ENCODE measurements at regions not wholly inside any gene's neighbourhood (a gene's known extent, or its start where the extent isn't known, plus 50 kb on each side); places are given as distances from the start of the nearest gene placed in this dataset.

DNA sequence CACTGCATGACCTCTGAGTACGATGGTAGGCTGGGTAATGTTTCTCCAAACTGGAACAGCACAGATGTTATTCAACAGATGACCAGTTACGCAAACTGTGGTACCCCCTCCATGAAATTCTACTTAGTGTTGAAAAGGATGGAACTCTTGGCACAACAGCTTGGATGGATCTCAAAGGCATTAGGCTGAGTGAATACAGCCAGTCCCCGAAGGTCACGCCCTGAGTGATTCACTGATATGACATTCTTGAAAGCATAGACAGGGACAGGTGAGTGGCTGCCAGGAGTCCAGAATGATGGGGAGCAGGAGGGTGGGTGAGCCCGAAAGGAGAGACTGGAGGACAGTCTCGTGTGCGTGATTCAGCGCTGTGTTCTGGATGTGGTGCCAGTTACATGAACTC is 187.5 kb upstream of the TMEM132C start:
- no peak for DNase-seq
- Histone ChIP-seq H3K36me3 (ENCODE audit: insufficient read depth, low read length) (no peaks in the 10 kb centered on the region), H2AFZ (ENCODE audit: low read length) (no peak overlapping the region), H3K4me3 (ENCODE audit: low read length) (no peak overlapping the region), H3K9me3 (ENCODE audit: low read length) (no peaks in the 10 kb centered on the region), H3K27ac (ENCODE audit: low read length) (no peak overlapping the region), H4K20me1 (ENCODE audit: insufficient read depth, low read depth, low read length) (no peaks in the 10 kb centered on the region), H3K4me2 (ENCODE audit: low read depth, low read length, poor library complexity, severe bottlenecking) (no peak overlapping the region), H3K79me2 (ENCODE audit: low read length) (no peaks in the 10 kb centered on the region), H3K27me3 (ENCODE audit: low read length) (peaks cover 2% of the 10 kb centered on the region; the same call in 1 of the 2 replicates), H3K9me2 (replicated peaks; ENCODE audit: insufficient read depth, low read length) (no peaks in the 10 kb centered on the region), H3K4me1 (ENCODE audit: low read length) (no peaks in the 10 kb centered on the region), H3K9ac (ENCODE audit: low read length) (no peak overlapping the region)

- no peaks in the 10 kb centered on the region for H4K20me1 ChIP-seq (ENCODE audit: insufficient read depth, low read depth, low read length)
- no peaks in the 10 kb centered on the region for H3K36me3 ChIP-seq (ENCODE audit: insufficient read depth, low read length)
- H3K27me3 ChIP-seq (ENCODE audit: low read length): 0 out of 2 replicates have a peak, but pooled peaks cover 1% of the 10 kb centered on the region
- H3K9me2 ChIP-seq (replicated peaks; ENCODE audit: insufficient read depth, low read length): no peaks in the 10 kb centered on the region
- H3K4me3 ChIP-seq (ENCODE audit: low read length): no peak overlapping the region
- no peaks in the 10 kb centered on the region for H3K79me2 ChIP-seq (ENCODE audit: low read length)
- no peaks in the 10 kb centered on the region for H3K9me3 ChIP-seq (ENCODE audit: low read length)
- H3K4me2 ChIP-seq (ENCODE audit: low read depth, low read length, poor library complexity, severe bottlenecking): no peak overlapping the region
- H3K27ac ChIP-seq (ENCODE audit: low read length): no peak overlapping the region
- H3K9ac ChIP-seq (ENCODE audit: low read length): no peak overlapping the region
- H2AFZ ChIP-seq (ENCODE audit: low read length): no peak overlapping the region
- no peak for DNase-seq
- no peaks in the 10 kb centered on the region for H3K4me1 ChIP-seq (ENCODE audit: low read length)
Observed at GRCh38 chr12:128083132-128083729, 183.7 kb upstream of the TMEM132C start.

DNA sequence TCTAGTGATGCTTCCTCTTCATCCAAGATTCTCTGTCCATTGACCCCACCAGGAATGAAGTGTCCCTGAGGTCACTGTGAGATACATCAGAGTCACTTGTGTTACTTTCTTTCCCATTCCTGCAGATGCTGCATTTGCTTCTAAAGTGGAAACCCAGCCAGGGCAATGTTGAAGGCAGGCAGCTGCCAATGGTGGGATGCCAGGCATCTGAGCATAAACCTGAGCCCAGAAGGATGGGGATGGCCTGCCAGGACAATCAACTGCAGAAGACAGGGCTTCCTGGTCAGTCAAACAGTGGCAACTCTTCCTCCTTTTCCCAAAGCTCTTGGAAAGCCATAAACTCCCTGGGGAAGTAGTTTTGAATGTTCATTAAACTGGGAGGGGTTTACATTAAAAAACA is 178.0 kb upstream of the TMEM132C start:
- H3K27ac ChIP-seq (ENCODE audit: low read length): no peak overlapping the region
- no peak overlapping the region for H3K4me2 ChIP-seq (ENCODE audit: low read depth, low read length, poor library complexity, severe bottlenecking)
- H3K4me3 ChIP-seq (ENCODE audit: low read length): no peak overlapping the region
- no peaks in the 10 kb centered on the region for H3K9me2 ChIP-seq (replicated peaks; ENCODE audit: insufficient read depth, low read length)
- no peaks in the 10 kb centered on the region for H3K36me3 ChIP-seq (ENCODE audit: insufficient read depth, low read length)
- no peak overlapping the region for H3K9ac ChIP-seq (ENCODE audit: low read length)
- no peaks in the 10 kb centered on the region for H3K9me3 ChIP-seq (ENCODE audit: low read length)
- H3K4me1 ChIP-seq (ENCODE audit: low read length): peaks cover 12% of the 10 kb centered on the region
- DNase-seq: no peak
- no peaks in the 10 kb centered on the region for H3K27me3 ChIP-seq (ENCODE audit: low read length)
- no peak overlapping the region for H2AFZ ChIP-seq (ENCODE audit: low read length)
- H4K20me1 ChIP-seq (ENCODE audit: insufficient read depth, low read depth, low read length): no peaks in the 10 kb centered on the region
- no peaks in the 10 kb centered on the region for H3K79me2 ChIP-seq (ENCODE audit: low read length)

DNA sequence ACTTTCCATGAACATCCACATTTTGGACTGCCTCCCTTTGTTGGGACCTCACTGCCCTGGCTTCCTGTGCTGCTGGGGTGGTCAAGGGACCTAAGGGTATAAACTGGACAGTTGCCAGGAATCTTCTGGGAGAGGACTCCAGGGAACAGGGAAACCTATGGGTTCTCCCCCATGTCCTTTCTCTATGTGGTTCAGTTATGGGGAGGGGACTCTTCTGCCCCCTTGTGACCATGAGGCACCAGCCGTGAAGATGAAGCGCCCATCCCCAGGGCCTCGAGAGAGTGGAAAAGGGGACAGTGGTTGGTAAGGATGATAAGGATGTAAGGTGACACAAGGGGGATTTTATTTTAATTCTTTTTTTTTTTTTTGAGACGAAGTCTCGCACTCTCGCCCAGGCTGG is 177.0 kb upstream of the TMEM132C start:
- H2AFZ ChIP-seq (ENCODE audit: low read length): no peak overlapping the region
- no peak overlapping the region for H3K4me3 ChIP-seq (ENCODE audit: low read length)
- H3K9me3 ChIP-seq (ENCODE audit: low read length): no peaks in the 10 kb centered on the region
- no peak overlapping the region for H3K27ac ChIP-seq (ENCODE audit: low read length)
- no peaks in the 10 kb centered on the region for H3K79me2 ChIP-seq (ENCODE audit: low read length)
- H4K20me1 ChIP-seq (ENCODE audit: insufficient read depth, low read depth, low read length): no peaks in the 10 kb centered on the region
- H3K9me2 ChIP-seq (replicated peaks; ENCODE audit: insufficient read depth, low read length): no peaks in the 10 kb centered on the region
- no peak for DNase-seq
- no peaks in the 10 kb centered on the region for H3K27me3 ChIP-seq (ENCODE audit: low read length)
- no peaks in the 10 kb centered on the region for H3K36me3 ChIP-seq (ENCODE audit: insufficient read depth, low read length)
- H3K9ac ChIP-seq (ENCODE audit: low read length): no peak overlapping the region
- no peak overlapping the region for H3K4me2 ChIP-seq (ENCODE audit: low read depth, low read length, poor library complexity, severe bottlenecking)
- H3K4me1 ChIP-seq (ENCODE audit: low read length): peaks cover 12% of the 10 kb centered on the region

DNA sequence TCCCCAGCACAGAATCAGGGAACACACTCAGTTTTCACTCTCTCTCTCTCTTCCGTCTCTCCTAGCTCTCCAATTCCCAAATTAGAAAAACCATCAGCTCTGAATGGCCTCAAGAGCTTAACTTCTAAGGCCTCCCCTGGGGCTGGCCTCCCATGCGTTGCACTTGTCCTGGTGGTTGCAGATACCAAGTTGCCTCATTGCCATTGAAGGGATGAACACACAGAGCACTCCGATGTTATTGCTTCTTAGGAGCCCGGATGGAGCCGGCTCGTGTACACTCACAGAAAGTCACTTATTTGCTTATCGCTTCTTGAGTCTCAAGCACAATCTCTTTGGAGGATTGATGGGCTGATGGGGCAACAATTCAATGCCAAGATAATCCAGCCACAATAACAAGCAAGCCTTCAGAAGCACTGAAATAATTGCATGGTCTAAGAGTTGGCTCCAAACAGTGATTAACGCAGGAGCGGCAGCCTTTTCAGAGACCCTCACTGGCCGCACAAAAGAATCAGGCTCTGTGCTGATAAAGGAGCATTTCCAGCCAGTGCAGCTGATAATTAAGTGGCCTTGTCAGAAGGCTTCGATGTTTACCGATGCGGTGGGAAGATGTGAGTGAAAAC is 175.8 kb upstream of the TMEM132C start:
- Histone ChIP-seq H4K20me1 (ENCODE audit: insufficient read depth, low read depth, low read length) (no peaks in the 10 kb centered on the region), H2AFZ (ENCODE audit: low read length) (no peak overlapping the region), H3K9ac (ENCODE audit: low read length) (no peak overlapping the region), H3K4me2 (ENCODE audit: low read depth, low read length, poor library complexity, severe bottlenecking) (no peak overlapping the region), H3K36me3 (ENCODE audit: insufficient read depth, low read length) (no peaks in the 10 kb centered on the region), H3K79me2 (ENCODE audit: low read length) (no peaks in the 10 kb centered on the region), H3K9me2 (replicated peaks; ENCODE audit: insufficient read depth, low read length) (no peaks in the 10 kb centered on the region), H3K4me1 (ENCODE audit: low read length) (peaks cover 17% of the 10 kb centered on the region), H3K9me3 (ENCODE audit: low read length) (no peaks in the 10 kb centered on the region), H3K27me3 (ENCODE audit: low read length) (0 out of 2 replicates have a peak, but pooled peaks cover 2% of the 10 kb centered on the region), H3K4me3 (ENCODE audit: low read length) (no peak overlapping the region), H3K27ac (ENCODE audit: low read length) (no peak overlapping the region)
- DNase-seq: no peak

GRCh38 chr12:128091951-128092382 is 175.0 kb upstream of the TMEM132C start:
- H3K9me2 ChIP-seq (replicated peaks; ENCODE audit: insufficient read depth, low read length): no peaks in the 10 kb centered on the region
- 0 out of 2 replicates have a peak, but pooled peaks cover 2% of the 10 kb centered on the region for H3K27me3 ChIP-seq (ENCODE audit: low read length)
- H3K4me2 ChIP-seq (ENCODE audit: low read depth, low read length, poor library complexity, severe bottlenecking): peak overlapping the region; percentile 22
- no peak for DNase-seq
- peaks cover 24% of the 10 kb centered on the region for H3K4me1 ChIP-seq (ENCODE audit: low read length)
- H3K27ac ChIP-seq (ENCODE audit: low read length): no peak overlapping the region
- H4K20me1 ChIP-seq (ENCODE audit: insufficient read depth, low read depth, low read length): no peaks in the 10 kb centered on the region
- H3K36me3 ChIP-seq (ENCODE audit: insufficient read depth, low read length): no peaks in the 10 kb centered on the region
- no peaks in the 10 kb centered on the region for H3K9me3 ChIP-seq (ENCODE audit: low read length)
- H3K4me3 ChIP-seq (ENCODE audit: low read length): no peak overlapping the region; the same call in 1 of the 2 replicates
- no peak overlapping the region for H3K9ac ChIP-seq (ENCODE audit: low read length)
- H2AFZ ChIP-seq (ENCODE audit: low read length): no peak overlapping the region
- H3K79me2 ChIP-seq (ENCODE audit: low read length): no peaks in the 10 kb centered on the region

GRCh38 chr12:128098730-128099129 is 168.2 kb upstream of the TMEM132C start:
- Histone ChIP-seq H3K36me3 (ENCODE audit: insufficient read depth, low read length) (no peaks in the 10 kb centered on the region), H4K20me1 (ENCODE audit: insufficient read depth, low read depth, low read length) (no peaks in the 10 kb centered on the region), H2AFZ (ENCODE audit: low read length) (no peak overlapping the region), H3K9me2 (replicated peaks; ENCODE audit: insufficient read depth, low read length) (no peaks in the 10 kb centered on the region), H3K27me3 (ENCODE audit: low read length) (peaks cover 2% of the 10 kb centered on the region; the same call in 1 of the 2 replicates), H3K4me1 (ENCODE audit: low read length) (peaks cover 46% of the 10 kb centered on the region), H3K79me2 (ENCODE audit: low read length) (no peaks in the 10 kb centered on the region), H3K9ac (ENCODE audit: low read length) (no peak overlapping the region), H3K4me2 (ENCODE audit: low read depth, low read length, poor library complexity, severe bottlenecking) (no peak overlapping the region), H3K9me3 (ENCODE audit: low read length) (no peaks in the 10 kb centered on the region), H3K27ac (ENCODE audit: low read length) (no peak overlapping the region), H3K4me3 (ENCODE audit: low read length) (no peak overlapping the region)
- DNase-seq: no peak

GRCh38 chr12:128103152-128103551 is 163.8 kb upstream of the TMEM132C start:
- H3K79me2 ChIP-seq (ENCODE audit: low read length): no peaks in the 10 kb centered on the region
- no peak for DNase-seq
- no peaks in the 10 kb centered on the region for H3K9me2 ChIP-seq (replicated peaks; ENCODE audit: insufficient read depth, low read length)
- no peaks in the 10 kb centered on the region; the same call in 1 of the 2 replicates for H3K27me3 ChIP-seq (ENCODE audit: low read length)
- H3K27ac ChIP-seq (ENCODE audit: low read length): no peak overlapping the region
- no peak overlapping the region for H3K4me2 ChIP-seq (ENCODE audit: low read depth, low read length, poor library complexity, severe bottlenecking)
- no peaks in the 10 kb centered on the region for H3K36me3 ChIP-seq (ENCODE audit: insufficient read depth, low read length)
- H3K4me3 ChIP-seq (ENCODE audit: low read length): no peak overlapping the region
- no peaks in the 10 kb centered on the region for H3K9me3 ChIP-seq (ENCODE audit: low read length)
- H3K4me1 ChIP-seq (ENCODE audit: low read length): peaks cover 60% of the 10 kb centered on the region
- no peak overlapping the region for H3K9ac ChIP-seq (ENCODE audit: low read length)
- no peaks in the 10 kb centered on the region for H4K20me1 ChIP-seq (ENCODE audit: insufficient read depth, low read depth, low read length)
- H2AFZ ChIP-seq (ENCODE audit: low read length): no peak overlapping the region
